ENCODE measurements at regions not wholly inside any gene's neighbourhood (a gene's known extent, or its start where the extent isn't known, plus 50 kb on each side); places are given as distances from the start of the nearest gene placed in this dataset.

DNA sequence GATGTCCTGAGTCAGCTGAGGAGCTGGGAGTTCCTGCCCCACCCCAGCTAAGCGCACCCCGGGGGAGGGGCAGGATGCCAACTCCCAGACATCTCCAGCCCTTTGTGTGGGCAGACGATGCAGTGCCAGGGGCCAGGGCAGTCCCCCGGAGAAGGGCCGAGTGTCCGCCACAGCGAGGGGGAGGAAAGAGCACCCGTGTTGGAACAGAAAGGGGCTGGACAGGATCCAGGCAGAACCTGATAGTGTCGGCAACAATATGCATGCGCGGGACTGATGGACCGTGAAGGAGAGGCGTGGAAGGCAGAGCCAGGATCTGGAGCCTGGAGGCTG is 1434.7 kb downstream of the BRD1 start:
- peak; percentile 17 for DNase-seq (ENCODE audit: low read depth)

DNA sequence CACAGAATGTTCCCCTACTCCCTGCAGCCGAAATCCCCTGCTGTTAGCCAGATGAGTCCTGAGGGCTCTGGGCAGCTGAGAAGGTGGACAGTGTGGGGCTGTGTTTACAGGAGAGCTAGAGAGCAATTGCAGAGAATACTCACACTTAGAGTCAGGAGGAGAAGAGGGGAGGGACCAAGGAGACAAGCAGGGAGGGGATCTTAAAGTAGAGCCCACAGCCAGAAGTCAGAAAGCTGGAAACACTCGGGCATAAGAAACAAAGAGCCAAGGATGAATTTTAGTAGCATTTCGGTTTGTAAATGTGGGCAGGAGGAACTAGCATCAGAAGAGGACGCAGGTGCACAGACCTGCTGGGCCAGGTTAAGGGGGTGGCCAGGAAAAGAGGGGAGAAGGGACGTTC is 1435.9 kb downstream of the BRD1 start:
- DNase-seq (ENCODE audit: low read depth), result no peak

GRCh38 chr22:48391171-48391711 is 1436.4 kb downstream of the BRD1 start:
- DNase-seq (ENCODE audit: low read depth), result no peak

DNA sequence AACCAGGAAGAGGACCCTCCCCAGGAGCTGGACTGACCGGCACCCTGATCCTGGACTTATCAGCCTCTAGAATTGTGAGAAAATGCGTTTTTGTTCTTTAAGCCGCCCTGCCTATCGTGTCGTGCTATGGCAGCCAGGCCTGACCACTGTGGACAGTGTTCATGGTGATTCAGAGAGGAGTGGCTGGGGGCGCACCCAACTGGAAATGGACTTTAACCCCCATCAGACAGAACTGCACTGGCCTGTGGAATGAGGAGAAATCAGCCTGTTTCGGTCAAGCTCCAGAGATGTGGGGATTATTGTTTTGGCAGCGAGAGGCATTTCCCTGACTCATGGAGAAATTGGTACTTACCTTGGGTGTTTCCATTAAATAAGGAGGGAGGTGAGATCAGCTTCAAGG is 1437.8 kb downstream of the BRD1 start:
- DNase-seq (ENCODE audit: low read depth), result no peak

DNA sequence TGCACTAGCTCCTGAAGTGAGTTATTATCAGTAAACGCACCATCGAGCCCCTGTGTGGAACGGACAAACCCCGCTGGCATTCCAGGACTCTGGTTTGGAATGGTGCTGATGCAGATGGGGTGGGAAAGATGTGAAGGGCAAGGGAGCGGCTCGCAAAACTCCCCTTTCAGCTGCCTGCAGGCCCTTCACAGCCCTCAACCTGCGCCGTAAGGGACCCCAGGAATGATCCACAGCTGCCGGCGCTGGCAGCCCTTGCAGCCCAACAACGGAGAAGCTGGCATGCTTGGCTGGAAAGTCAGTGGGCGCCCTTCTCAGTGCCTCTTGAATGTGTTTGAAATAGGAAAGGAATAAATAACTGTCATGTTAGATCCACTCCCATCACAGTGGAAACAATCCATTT is 1445.5 kb downstream of the BRD1 start:
- no peak for DNase-seq (ENCODE audit: low read depth)

DNA sequence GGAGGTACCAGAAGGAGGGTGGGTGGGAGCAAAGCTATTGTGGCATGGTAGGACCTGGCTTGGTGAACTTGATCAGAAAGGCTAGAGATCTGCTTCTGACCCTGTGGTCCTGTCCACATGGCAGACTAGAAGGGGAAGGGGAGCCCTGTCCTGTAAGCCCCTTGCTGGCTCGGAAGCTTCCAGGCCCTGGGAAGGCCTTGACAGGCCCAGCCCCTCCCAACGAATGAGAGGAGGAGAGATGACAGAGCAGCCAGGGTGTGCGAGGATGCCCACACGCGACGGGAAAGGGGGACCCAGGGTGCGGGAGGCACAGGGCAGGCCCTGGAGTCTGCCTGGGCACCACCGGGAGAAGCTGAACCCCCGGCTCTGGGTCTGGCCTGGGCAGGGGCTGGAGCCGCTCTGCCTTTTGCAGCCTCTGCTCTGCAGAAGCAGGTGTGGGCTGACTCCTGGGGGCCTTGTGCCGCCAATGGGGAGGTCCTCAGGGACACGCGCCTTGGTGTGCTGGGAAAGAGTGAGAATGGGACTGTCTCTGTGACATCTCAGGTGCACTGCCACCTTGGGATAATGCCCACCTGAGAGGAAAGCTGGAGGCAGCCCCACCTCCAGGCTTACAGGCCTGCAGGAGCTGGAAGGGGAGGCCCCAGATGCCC is 1447.5 kb downstream of the BRD1 start:
- no peak for DNase-seq (ENCODE audit: low read depth)

DNA sequence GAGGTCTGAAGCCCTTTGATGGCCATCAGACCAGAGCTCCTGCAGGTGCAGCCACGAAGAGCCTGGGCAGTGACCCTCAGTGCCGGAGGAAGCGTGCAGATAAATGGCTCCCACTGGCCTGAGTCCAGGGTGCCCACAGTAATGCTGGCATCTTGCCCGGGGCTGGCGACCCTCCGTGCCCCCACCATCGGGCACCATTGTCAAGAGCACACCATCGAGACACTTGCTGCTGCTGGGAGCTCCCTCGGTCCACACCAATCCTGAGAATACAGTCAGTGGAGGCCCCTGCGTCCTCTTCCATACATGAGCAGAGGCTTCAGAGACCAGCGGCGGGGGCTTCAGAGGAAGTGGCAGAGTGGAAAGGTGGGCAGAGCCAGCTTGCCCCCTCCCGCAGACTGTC is 1448.3 kb downstream of the BRD1 start:
- DNase-seq (ENCODE audit: low read depth), result no peak

DNA sequence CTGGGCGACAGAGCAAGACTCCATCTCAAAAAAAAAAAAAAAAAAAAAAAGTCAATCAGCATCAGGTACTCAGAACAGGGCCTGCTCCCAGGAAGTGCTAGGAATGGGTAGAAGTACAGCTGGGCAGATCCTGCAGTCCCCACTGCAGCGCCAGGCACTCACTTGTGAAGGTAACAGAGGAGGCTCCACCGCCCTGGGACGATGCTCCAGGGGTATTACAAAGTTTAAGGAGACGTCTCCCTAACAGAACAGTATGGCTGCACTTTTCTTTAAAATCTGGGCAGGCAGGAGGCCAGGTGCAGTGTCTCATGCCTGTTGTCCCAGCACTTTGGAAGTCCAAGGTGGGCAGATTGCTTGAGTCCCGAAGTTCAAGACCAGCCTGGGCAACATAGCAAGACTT is 1449.0 kb downstream of the BRD1 start:
- no peak for DNase-seq (ENCODE audit: low read depth)

GRCh38 chr22:48376936-48377712 is 1450.5 kb downstream of the BRD1 start:
- no peak for DNase-seq (ENCODE audit: low read depth)

- DNase-seq (ENCODE audit: low read depth), result no peak
Observed at GRCh38 chr22:48376428-48376827, 1451.2 kb downstream of the BRD1 start.

DNA sequence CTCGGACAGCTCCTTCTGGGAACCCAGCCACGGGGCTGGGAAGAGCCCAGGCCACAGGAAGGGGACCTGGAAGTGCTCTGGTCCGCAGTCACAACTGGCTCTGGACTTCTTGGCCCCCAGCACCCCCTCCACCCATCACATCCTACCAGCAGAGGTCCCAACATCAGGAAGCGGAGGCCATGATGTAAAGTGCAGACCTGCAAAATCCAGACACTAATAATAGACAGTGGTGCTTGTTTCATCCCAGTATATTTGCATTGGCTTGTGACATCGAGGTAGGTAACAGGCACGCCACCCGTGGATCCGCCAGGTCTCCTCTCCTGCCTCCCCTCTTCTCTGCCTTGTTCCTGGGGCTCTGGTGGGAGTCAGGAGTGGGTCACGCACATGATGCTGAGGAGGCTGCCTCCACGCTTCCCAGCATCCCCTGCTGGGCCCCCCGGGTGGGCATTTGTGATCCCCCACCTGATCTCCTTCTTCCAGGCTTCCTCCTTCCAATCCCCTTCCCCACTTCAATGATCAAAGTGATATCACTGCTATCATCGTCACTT is 1454.0 kb downstream of the BRD1 start:
- DNase-seq (ENCODE audit: low read depth), result no peak

- DNase-seq (ENCODE audit: low read depth), result no peak
Observed at GRCh38 chr22:48372390-48372789, 1455.3 kb downstream of the BRD1 start.

DNA sequence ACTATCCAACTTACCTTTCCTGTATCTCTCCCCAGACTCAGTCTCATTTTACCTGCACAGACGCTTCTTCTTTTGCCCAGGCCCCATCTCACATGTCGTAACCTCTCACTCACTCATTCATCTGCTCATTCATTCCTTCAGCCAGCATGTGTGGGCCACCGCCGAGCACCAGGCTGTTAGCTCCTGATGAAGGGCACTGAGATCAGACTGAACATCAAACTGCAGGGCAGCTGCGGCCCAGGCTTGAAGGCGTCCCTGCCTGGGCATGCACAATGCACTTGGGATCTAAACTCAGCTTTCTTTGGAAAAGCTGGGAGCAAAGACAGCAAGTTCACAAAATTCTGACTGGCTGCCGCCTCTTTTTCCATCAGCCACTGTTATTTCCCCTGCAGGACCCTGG is 1456.3 kb downstream of the BRD1 start:
- no peak for DNase-seq (ENCODE audit: low read depth)

DNA sequence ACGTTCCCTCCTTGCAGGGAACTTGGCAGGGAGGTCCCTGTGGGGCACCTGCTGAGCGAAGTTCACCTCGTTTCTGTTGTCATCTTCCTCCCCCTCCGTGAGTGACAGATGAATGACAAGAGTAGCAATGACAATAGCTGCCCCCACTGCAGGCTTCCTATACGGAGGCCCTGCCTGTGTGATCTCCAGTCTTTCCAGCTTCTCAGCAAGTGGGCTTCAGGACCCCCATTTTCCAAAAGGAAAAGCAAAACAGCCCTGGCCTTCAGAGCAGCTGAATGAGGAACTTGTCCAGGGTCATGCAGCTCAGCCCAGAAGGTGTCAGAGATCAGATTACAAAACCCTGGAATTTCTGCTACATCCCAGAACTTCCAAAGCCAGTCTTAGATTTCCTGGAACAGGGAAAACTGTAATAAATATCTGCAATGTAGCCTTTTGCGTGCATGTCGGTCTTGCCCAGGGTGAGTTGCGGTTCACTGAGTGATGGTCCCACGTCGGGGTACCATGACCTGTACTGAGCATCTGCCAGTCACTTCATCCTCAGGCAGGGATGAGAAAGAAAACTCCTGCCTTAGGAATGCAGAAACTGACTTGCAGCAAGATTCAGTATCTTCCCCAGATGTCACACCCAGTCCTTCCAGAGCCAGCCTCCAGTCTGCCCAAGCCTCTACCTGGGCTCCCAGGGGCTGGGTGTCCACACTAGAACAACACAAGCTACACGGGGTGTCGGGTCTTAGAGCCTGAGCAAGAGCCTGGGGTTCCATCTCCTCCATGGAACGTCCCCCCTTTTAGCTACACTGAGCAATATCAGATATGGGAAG is 1457.0 kb downstream of the BRD1 start:
- no peak for DNase-seq (ENCODE audit: low read depth)

- DNase-seq (ENCODE audit: low read depth), result peak; percentile 21
Observed at GRCh38 chr22:48369789-48370507, 1457.7 kb downstream of the BRD1 start.

GRCh38 chr22:48368975-48369525 is 1458.6 kb downstream of the BRD1 start:
- DNase-seq (ENCODE audit: low read depth), result no peak

DNA sequence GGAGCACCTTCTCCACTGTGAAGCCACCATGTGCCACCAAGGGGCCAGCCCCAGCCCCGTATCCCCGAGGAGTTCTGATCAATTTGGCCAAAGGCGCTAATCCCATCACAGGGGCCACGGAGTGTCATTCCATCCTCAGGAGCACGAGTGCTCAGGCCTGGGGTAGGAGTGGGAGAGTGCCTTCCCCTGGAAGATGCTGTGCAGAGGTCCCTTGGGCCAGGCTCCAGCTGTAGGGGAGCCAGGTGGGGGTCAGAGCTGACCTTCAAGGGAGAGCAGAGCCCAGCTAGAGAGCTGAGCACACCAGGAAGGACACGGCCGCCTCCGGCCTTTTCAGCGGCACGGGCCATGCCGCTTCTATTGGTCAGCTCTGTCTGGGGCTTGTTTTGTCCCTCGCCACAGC is 1459.9 kb downstream of the BRD1 start:
- no peak for DNase-seq (ENCODE audit: low read depth)

GRCh38 chr22:48366591-48366990 is 1461.1 kb downstream of the BRD1 start:
- no peak for DNase-seq (ENCODE audit: low read depth)

DNA sequence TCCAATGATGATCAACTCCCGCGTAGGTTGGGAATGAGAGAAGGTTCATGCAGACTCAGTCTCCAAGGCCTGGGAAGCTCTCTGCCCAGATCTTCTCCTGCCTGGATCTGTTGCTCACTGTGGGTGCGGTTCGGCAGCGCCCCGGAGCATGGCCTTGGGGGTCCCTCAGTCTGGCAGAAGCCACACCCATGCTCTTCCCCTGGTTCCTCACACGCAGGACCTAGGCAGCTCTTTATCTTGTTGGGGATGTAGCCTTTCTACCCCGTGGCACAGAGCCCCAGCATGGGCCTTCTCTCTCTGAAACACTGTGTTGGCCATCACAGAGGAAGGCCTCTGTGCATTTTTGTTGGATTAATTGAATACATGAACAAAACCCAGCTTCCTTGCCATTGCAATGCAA is 1461.6 kb downstream of the BRD1 start:
- DNase-seq (ENCODE audit: low read depth), result no peak

GRCh38 chr22:48365386-48365785 is 1462.3 kb downstream of the BRD1 start:
- DNase-seq (ENCODE audit: low read depth), result no peak

GRCh38 chr22:48362721-48363404 is 1464.8 kb downstream of the BRD1 start:
- no peak for DNase-seq (ENCODE audit: low read depth)
